Fibroblast of villous mesenchyme (primary cell): ENCODE measurements at regions not wholly inside any gene's neighbourhood (a gene's known extent, or its start where the extent isn't known, plus 50 kb on each side); places are given as distances from the start of the nearest gene placed in this dataset.

ENCODE experiments used
- DNase-seq: peaks from one replicate; pipeline ENCODE4 v3.0.0-alpha.2; 2010; ENCODE audit warnings: low read depth
- H3K4me3 ChIP-seq: 2 replicates; pipeline ENCODE4 v1.5.1; 2011; ENCODE audit warnings: low read depth, mild to moderate bottlenecking, low read length
- TF ChIP-seq, protein P1 (sequence below): IDR thresholded peaks from 2 replicates; pipeline ENCODE4 v1.5.1; 2012; ENCODE audit warnings: low read depth, mild to moderate bottlenecking, low read length; ENCODE audit not compliant: insufficient read depth

GRCh38 chr1:31505911-31506497 lies 70.3 kb upstream of the TINAGL1 start:
- TF ChIP-seq, protein P1, sequence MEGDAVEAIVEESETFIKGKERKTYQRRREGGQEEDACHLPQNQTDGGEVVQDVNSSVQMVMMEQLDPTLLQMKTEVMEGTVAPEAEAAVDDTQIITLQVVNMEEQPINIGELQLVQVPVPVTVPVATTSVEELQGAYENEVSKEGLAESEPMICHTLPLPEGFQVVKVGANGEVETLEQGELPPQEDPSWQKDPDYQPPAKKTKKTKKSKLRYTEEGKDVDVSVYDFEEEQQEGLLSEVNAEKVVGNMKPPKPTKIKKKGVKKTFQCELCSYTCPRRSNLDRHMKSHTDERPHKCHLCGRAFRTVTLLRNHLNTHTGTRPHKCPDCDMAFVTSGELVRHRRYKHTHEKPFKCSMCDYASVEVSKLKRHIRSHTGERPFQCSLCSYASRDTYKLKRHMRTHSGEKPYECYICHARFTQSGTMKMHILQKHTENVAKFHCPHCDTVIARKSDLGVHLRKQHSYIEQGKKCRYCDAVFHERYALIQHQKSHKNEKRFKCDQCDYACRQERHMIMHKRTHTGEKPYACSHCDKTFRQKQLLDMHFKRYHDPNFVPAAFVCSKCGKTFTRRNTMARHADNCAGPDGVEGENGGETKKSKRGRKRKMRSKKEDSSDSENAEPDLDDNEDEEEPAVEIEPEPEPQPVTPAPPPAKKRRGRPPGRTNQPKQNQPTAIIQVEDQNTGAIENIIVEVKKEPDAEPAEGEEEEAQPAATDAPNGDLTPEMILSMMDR, result no peak
- DNase-seq, result no peak
- no peak overlapping the region for H3K4me3 ChIP-seq

- no peak overlapping the region for H3K4me3 ChIP-seq
Observed at GRCh38 chr1:31507221-31507620, 69.1 kb upstream of the TINAGL1 start.

GRCh38 chr1:31507676-31508530 lies 68.4 kb upstream of the TINAGL1 start:
- TF ChIP-seq, protein P1, result no peak
- DNase-seq, result no peak
- no peak overlapping the region for H3K4me3 ChIP-seq

More at GRCh38 chr1:31507221-31507620, 69.1 kb upstream of the TINAGL1 start:
- DNase-seq, result no peak
- TF ChIP-seq, protein P1, result no peak

DNA sequence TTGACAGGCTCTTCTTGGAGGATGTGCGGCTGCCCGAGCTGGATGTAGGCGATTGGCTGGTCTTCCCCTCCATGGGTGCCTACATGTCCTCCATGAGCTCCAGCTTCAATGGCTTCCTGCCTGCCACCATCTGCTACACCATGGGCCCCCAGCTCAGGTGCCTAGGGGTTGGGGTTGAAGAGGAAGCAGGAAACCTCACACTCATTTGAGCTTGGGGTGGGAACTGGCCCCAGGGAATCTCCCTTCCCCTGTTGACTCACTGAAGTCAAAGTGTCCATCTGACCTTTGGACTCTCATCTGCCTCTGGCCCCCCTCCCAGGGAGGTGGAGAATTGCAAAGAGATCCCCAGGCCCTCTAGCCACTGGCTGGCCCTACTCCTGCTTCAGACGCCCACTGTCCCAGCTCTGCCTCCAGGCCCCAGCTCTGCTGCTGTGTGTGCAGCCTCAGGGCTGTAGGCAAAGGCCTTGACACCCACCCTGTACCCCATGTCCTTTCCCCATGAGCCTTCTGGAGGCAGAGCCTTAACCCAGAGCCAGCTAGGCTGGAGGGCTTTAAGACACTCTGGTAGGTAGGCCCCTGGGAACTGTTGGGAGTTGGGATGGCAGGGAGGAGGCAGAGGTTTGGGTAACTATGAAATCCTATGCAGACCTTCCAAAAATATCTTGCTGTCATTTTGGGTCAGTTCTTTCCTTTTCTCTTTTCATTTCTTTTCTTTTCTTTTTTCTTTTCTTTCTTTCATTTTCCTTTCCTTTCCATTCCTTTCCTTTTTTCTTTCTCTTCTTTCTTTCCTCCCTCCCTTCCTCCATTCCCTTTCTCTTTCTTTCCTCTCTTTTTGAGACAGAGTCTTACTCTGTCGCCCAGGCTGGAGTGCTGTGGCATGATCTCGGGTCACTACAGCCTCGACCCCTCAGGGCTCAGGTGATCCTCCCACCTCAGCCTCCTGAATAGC lies 66.9 kb upstream of the TINAGL1 start:
- TF ChIP-seq, protein P1, result no peak
- H3K4me3 ChIP-seq, result no peak overlapping the region
- no peak for DNase-seq

DNA sequence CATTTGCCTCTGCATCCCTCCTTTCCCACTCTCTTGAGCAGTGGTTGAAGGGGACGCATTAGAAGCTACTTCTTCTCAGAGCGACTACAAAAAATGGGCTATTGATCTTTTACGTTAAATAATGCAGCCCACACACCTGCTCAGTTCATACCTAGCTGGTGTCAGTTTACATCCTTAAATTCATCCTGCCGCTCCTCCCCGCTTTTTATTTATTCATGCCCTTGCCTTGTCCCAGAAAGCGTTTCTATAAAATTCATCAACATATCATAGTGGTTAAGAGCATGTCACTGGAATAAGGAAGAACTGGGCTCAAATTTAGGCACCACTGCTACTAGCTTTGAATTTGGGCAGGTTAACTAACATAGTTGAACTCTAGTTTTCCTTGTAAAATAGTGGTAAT lies 66.0 kb upstream of the TINAGL1 start:
- DNase-seq, result no peak
- no peak overlapping the region for H3K4me3 ChIP-seq
- TF ChIP-seq, protein P1, result no peak

- no peak overlapping the region for H3K4me3 ChIP-seq
- TF ChIP-seq, protein P1, result no peak
- no peak for DNase-seq
Observed at GRCh38 chr1:31510853-31511789, 65.2 kb upstream of the TINAGL1 start.
